ENCODE measurements at regions not wholly inside any gene's neighbourhood (a gene's known extent, or its start where the extent isn't known, plus 50 kb on each side); places are given as distances from the start of the nearest gene placed in this dataset.

DNA sequence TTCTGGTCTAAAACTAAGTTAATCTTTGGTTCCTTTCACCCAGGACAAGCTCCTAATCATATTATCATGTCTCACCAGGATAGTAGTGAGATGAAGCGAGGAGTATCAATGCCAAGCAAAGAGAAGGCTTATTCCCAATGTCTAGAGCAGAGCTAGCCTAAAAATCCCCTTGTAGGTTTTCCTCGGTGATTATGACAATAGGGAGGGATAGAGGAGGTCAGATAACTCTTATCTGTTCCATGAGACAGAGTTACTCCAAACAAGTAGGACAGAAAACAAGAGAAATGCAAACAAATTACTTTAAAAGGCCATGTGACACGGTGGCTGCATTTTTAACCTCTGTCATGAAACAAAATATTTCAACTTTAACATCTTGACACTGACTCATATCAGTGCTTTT lies 623.1 kb downstream of the ADCYAP1 start:
- H3K4me3 ChIP-seq (ENCODE audit: low read length in 2 of 2): no peak overlapping the region
- H3K23ac ChIP-seq (ENCODE audit: low read depth, low read length, poor library complexity): no peak overlapping the region
- no peak overlapping the region for H4K91ac ChIP-seq (ENCODE audit: low read depth, low read length, poor library complexity)
- H2BK15ac ChIP-seq (ENCODE audit: low read length): no peak overlapping the region
- H3K4me2 ChIP-seq (ENCODE audit: insufficient read depth, low read length, poor library complexity, severe bottlenecking): no peak overlapping the region
- H2BK120ac ChIP-seq (ENCODE audit: low read depth, low read length): no peak overlapping the region
- H3K36me3 ChIP-seq (replicated peaks in 1 of 2; ENCODE audit: control insufficient read depth in 2 of 2, insufficient read depth in 2 of 2, low read length in 2 of 2): no peaks in the 10 kb centered on the region
- H3K27ac ChIP-seq (replicated peaks; ENCODE audit: low read length): no peak overlapping the region
- no CpG with 5 or more reads among the region's 3 CpGs for WGBS, 2 donors (ENCODE audit: extremely low coverage in 2 of 2, insufficient read length in 2 of 2, insufficient replicate concordance in 1 of 2)
- no peak for DNase-seq (ENCODE audit: low spot score)
- no peaks in the 10 kb centered on the region for H3K79me1 ChIP-seq (ENCODE audit: low read depth, low read length)
- no peak overlapping the region for H3K18ac ChIP-seq (ENCODE audit: low read length)
- H3K4ac ChIP-seq (ENCODE audit: low read length): no peak overlapping the region
- no peak overlapping the region for H2AK5ac ChIP-seq (ENCODE audit: low read depth, low read length)
- H3K4me1 ChIP-seq (ENCODE audit: control insufficient read depth in 2 of 2, insufficient read depth in 1 of 2, low read depth in 1 of 2, low read length in 2 of 2): no peaks in the 10 kb centered on the region
- H3K27me3 ChIP-seq (ENCODE audit: control insufficient read depth in 3 of 3, insufficient read depth in 3 of 3, low read depth in 1 of 3, low read length in 3 of 3): no peaks in the 10 kb centered on the region
- H3K9me3 ChIP-seq (replicated peaks in 1 of 2; ENCODE audit: control insufficient read depth in 2 of 2, insufficient read depth in 1 of 2, low read depth in 1 of 2, low read length in 2 of 2): no peaks in the 10 kb centered on the region
- H4K8ac ChIP-seq (ENCODE audit: low read depth, low read length): no peak overlapping the region
- no peak overlapping the region for H3K9ac ChIP-seq (ENCODE audit: low read depth, low read length, poor library complexity)
- no peak overlapping the region for H3K14ac ChIP-seq (ENCODE audit: low read length)
- H2AFZ ChIP-seq (ENCODE audit: low read length): no peak overlapping the region
- H2BK12ac ChIP-seq (ENCODE audit: low read length): no peak overlapping the region
- H2BK5ac ChIP-seq (ENCODE audit: low read length): no peak overlapping the region

DNA sequence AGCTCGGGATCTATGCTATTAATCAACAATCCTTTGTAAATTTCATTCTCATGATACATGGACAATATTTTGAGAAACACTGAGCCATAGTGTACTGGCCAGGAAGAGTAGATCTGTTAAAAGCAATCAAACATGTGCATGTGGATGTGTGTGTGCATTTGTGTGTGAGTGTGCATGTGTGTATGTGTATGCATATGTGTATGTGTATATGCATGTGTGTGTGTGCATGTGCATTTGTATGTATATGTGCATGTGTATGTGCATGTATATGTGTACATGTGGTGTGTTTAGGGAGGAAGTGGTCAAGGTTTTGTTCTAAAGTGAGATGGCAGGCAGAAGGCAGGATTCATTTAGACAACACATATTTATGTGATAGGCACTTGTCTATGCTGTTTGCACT lies 623.8 kb downstream of the ADCYAP1 start:
- no peak overlapping the region for H3K4ac ChIP-seq (ENCODE audit: low read length)
- H3K14ac ChIP-seq (ENCODE audit: low read length): no peak overlapping the region
- H3K18ac ChIP-seq (ENCODE audit: low read length): no peak overlapping the region
- H3K36me3 ChIP-seq (replicated peaks in 1 of 2; ENCODE audit: control insufficient read depth in 2 of 2, insufficient read depth in 2 of 2, low read length in 2 of 2): no peaks in the 10 kb centered on the region
- no peak overlapping the region for H3K27ac ChIP-seq (replicated peaks; ENCODE audit: low read length)
- H2BK15ac ChIP-seq (ENCODE audit: low read length): no peak overlapping the region
- H3K79me1 ChIP-seq (ENCODE audit: low read depth, low read length): no peaks in the 10 kb centered on the region
- WGBS, 2 donors (ENCODE audit: extremely low coverage in 2 of 2, insufficient read length in 2 of 2, insufficient replicate concordance in 1 of 2): no CpG with 5 or more reads among the region's 1 CpG
- H4K91ac ChIP-seq (ENCODE audit: low read depth, low read length, poor library complexity): no peak overlapping the region
- H3K23ac ChIP-seq (ENCODE audit: low read depth, low read length, poor library complexity): no peak overlapping the region
- H2BK12ac ChIP-seq (ENCODE audit: low read length): no peak overlapping the region
- H3K4me3 ChIP-seq (ENCODE audit: low read length in 2 of 2): no peak overlapping the region
- H3K9me3 ChIP-seq (replicated peaks in 1 of 2; ENCODE audit: control insufficient read depth in 2 of 2, insufficient read depth in 1 of 2, low read depth in 1 of 2, low read length in 2 of 2): no peaks in the 10 kb centered on the region
- H2BK5ac ChIP-seq (ENCODE audit: low read length): no peak overlapping the region
- no peak overlapping the region for H4K8ac ChIP-seq (ENCODE audit: low read depth, low read length)
- no peaks in the 10 kb centered on the region for H3K4me1 ChIP-seq (ENCODE audit: control insufficient read depth in 2 of 2, insufficient read depth in 1 of 2, low read depth in 1 of 2, low read length in 2 of 2)
- H2AFZ ChIP-seq (ENCODE audit: low read length): no peak overlapping the region
- H3K27me3 ChIP-seq (ENCODE audit: control insufficient read depth in 3 of 3, insufficient read depth in 3 of 3, low read depth in 1 of 3, low read length in 3 of 3): no peaks in the 10 kb centered on the region
- no peak overlapping the region for H2BK120ac ChIP-seq (ENCODE audit: low read depth, low read length)
- no peak overlapping the region for H3K9ac ChIP-seq (ENCODE audit: low read depth, low read length, poor library complexity)
- DNase-seq (ENCODE audit: low spot score): no peak
- H3K4me2 ChIP-seq (ENCODE audit: insufficient read depth, low read length, poor library complexity, severe bottlenecking): no peak overlapping the region
- H2AK5ac ChIP-seq (ENCODE audit: low read depth, low read length): no peak overlapping the region

DNA sequence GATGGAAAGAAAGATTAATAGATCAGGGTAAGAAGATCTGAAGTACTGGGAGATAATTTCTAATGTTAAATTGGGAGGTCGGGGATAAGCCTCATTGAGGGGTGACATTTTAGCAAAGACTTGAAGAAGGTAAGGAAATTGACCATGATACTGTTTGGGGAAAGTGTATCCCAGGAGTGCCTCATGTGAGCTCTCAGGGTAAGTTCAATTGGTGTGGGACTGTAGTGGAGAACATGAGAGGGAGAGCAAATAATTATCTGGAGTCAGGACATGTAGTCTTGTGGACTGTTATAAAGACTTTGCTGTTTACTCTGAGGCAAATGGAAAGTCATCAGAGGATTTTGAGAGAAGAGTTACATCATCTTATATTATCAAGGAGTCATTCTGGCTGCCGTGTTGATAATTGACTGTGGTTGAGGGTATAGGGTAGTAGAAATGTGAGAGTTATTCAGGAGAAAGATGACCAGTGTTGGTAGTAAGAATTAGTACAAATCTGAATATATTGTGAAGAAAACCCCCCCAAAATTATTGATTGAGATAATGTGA lies 624.4 kb downstream of the ADCYAP1 start:
- no peak overlapping the region for H2BK5ac ChIP-seq (ENCODE audit: low read length)
- H3K9ac ChIP-seq (ENCODE audit: low read depth, low read length, poor library complexity): no peak overlapping the region
- H3K4me2 ChIP-seq (ENCODE audit: insufficient read depth, low read length, poor library complexity, severe bottlenecking): no peak overlapping the region
- H2AK5ac ChIP-seq (ENCODE audit: low read depth, low read length): no peak overlapping the region
- H2BK12ac ChIP-seq (ENCODE audit: low read length): no peak overlapping the region
- H2BK120ac ChIP-seq (ENCODE audit: low read depth, low read length): no peak overlapping the region
- no peak overlapping the region for H3K4me3 ChIP-seq (ENCODE audit: low read length in 2 of 2)
- H4K8ac ChIP-seq (ENCODE audit: low read depth, low read length): no peak overlapping the region
- no peaks in the 10 kb centered on the region for H3K79me1 ChIP-seq (ENCODE audit: low read depth, low read length)
- no peak overlapping the region for H3K14ac ChIP-seq (ENCODE audit: low read length)
- no peak overlapping the region for H2AFZ ChIP-seq (ENCODE audit: low read length)
- no CpG with 5 or more reads among the region's 2 CpGs for WGBS, 2 donors (ENCODE audit: extremely low coverage in 2 of 2, insufficient read length in 2 of 2, insufficient replicate concordance in 1 of 2)
- no peak overlapping the region for H2BK15ac ChIP-seq (ENCODE audit: low read length)
- H3K18ac ChIP-seq (ENCODE audit: low read length): no peak overlapping the region
- H3K9me3 ChIP-seq (replicated peaks in 1 of 2; ENCODE audit: control insufficient read depth in 2 of 2, insufficient read depth in 1 of 2, low read depth in 1 of 2, low read length in 2 of 2): no peaks in the 10 kb centered on the region
- no peak overlapping the region for H3K4ac ChIP-seq (ENCODE audit: low read length)
- no peak overlapping the region for H3K23ac ChIP-seq (ENCODE audit: low read depth, low read length, poor library complexity)
- H3K27me3 ChIP-seq (ENCODE audit: control insufficient read depth in 3 of 3, insufficient read depth in 3 of 3, low read depth in 1 of 3, low read length in 3 of 3): no peaks in the 10 kb centered on the region
- no peaks in the 10 kb centered on the region for H3K36me3 ChIP-seq (replicated peaks in 1 of 2; ENCODE audit: control insufficient read depth in 2 of 2, insufficient read depth in 2 of 2, low read length in 2 of 2)
- DNase-seq (ENCODE audit: low spot score): no peak
- no peaks in the 10 kb centered on the region for H3K4me1 ChIP-seq (ENCODE audit: control insufficient read depth in 2 of 2, insufficient read depth in 1 of 2, low read depth in 1 of 2, low read length in 2 of 2)
- no peak overlapping the region for H4K91ac ChIP-seq (ENCODE audit: low read depth, low read length, poor library complexity)
- no peak overlapping the region for H3K27ac ChIP-seq (replicated peaks; ENCODE audit: low read length)

DNA sequence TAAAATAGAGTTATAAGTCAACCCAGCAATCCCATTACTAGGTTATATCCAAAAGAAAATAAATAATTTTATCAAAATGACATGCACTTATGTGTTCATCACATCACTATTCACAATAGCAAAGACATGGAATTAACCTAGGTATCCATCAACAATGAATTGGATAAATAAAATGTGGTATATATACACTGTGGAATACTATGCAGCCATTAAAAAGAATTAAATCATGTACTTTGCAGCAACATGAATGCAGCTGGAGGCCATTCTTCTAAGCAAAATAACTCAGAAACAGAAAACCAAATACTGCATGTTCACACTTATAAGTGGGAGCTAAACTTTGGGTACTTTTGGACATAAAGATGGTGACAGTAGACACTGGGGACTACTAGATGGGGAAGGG lies 626.0 kb downstream of the ADCYAP1 start:
- Histone ChIP-seq H2AFZ (ENCODE audit: low read length) (no peak overlapping the region), H3K79me1 (ENCODE audit: low read depth, low read length) (no peaks in the 10 kb centered on the region), H3K23ac (ENCODE audit: low read depth, low read length, poor library complexity) (no peak overlapping the region), H4K8ac (ENCODE audit: low read depth, low read length) (no peak overlapping the region), H2BK120ac (ENCODE audit: low read depth, low read length) (no peak overlapping the region), H3K36me3 (replicated peaks in 1 of 2; ENCODE audit: control insufficient read depth in 2 of 2, insufficient read depth in 2 of 2, low read length in 2 of 2) (no peaks in the 10 kb centered on the region), H3K4ac (ENCODE audit: low read length) (no peak overlapping the region), H3K18ac (ENCODE audit: low read length) (no peak overlapping the region), H3K14ac (ENCODE audit: low read length) (no peak overlapping the region), H3K4me2 (ENCODE audit: insufficient read depth, low read length, poor library complexity, severe bottlenecking) (no peak overlapping the region), H3K27me3 (ENCODE audit: control insufficient read depth in 3 of 3, insufficient read depth in 3 of 3, low read depth in 1 of 3, low read length in 3 of 3) (no peaks in the 10 kb centered on the region), H4K91ac (ENCODE audit: low read depth, low read length, poor library complexity) (no peak overlapping the region), H3K27ac (replicated peaks; ENCODE audit: low read length) (no peak overlapping the region), H2BK15ac (ENCODE audit: low read length) (no peak overlapping the region), H3K4me1 (ENCODE audit: control insufficient read depth in 2 of 2, insufficient read depth in 1 of 2, low read depth in 1 of 2, low read length in 2 of 2) (no peaks in the 10 kb centered on the region), H3K4me3 (ENCODE audit: low read length in 2 of 2) (no peak overlapping the region), H3K9me3 (replicated peaks in 1 of 2; ENCODE audit: control insufficient read depth in 2 of 2, insufficient read depth in 1 of 2, low read depth in 1 of 2, low read length in 2 of 2) (no peaks in the 10 kb centered on the region), H2BK5ac (ENCODE audit: low read length) (no peak overlapping the region), H2BK12ac (ENCODE audit: low read length) (no peak overlapping the region), H3K9ac (ENCODE audit: low read depth, low read length, poor library complexity) (no peak overlapping the region), H2AK5ac (ENCODE audit: low read depth, low read length) (no peak overlapping the region)
- DNase-seq (ENCODE audit: low spot score): no peak
